Trophoblast cell (in vitro differentiated cells and primary cell): ENCODE measurements at regions not wholly inside any gene's neighbourhood (a gene's known extent, or its start where the extent isn't known, plus 50 kb on each side); places are given as distances from the start of the nearest gene placed in this dataset.

Source experiments
- DNase-seq, 2 donors: peaks; one replicate each; pipeline ENCODE4 v3.0.0-alpha.2; 2016
- H2AFZ ChIP-seq: 2 replicates; pipeline ENCODE4 v1.6.1; 2013; ENCODE audit warnings: low read length, moderate library complexity, mild to moderate bottlenecking; ENCODE audit not compliant: insufficient read depth, poor library complexity
- H2AK5ac ChIP-seq: 2 replicates; pipeline ENCODE4 v1.6.1; 2013; ENCODE audit warnings: mild to moderate bottlenecking, low read length
- H2BK120ac ChIP-seq: 2 replicates; pipeline ENCODE4 v1.6.1; 2013; ENCODE audit warnings: low read length, mild to moderate bottlenecking, moderate library complexity; ENCODE audit not compliant: insufficient read depth, poor library complexity
- H2BK12ac ChIP-seq: 2 replicates; pipeline ENCODE4 v1.6.1; 2013; ENCODE audit warnings: mild to moderate bottlenecking, low read length, moderate library complexity
- H2BK5ac ChIP-seq: 2 replicates; pipeline ENCODE4 v1.6.1; 2013; ENCODE audit warnings: low read length, low read depth, moderate library complexity, mild to moderate bottlenecking; ENCODE audit not compliant: poor library complexity
- H3K14ac ChIP-seq: 2 replicates; pipeline ENCODE4 v1.6.1; 2013; ENCODE audit warnings: mild to moderate bottlenecking, low read length
- H3K18ac ChIP-seq: 2 replicates; pipeline ENCODE4 v1.6.1; 2013; ENCODE audit warnings: mild to moderate bottlenecking, low read length
- H3K23ac ChIP-seq: 2 replicates; pipeline ENCODE4 v1.6.1; 2013; ENCODE audit warnings: low read length
- H3K27ac ChIP-seq: 2 replicates; pipeline ENCODE4 v1.5.1; 2013; ENCODE audit warnings: low read depth, mild to moderate bottlenecking, inconsistent platforms, low read length, moderate library complexity
- H3K27me3 ChIP-seq: 2 replicates; pipeline ENCODE4 v1.6.1; 2013; ENCODE audit warnings: inconsistent platforms, mild to moderate bottlenecking, low read length, moderate library complexity; ENCODE audit not compliant: insufficient read depth
- H3K36me3 ChIP-seq, 2 experiments: 1 replicate in 1 of 2; 2 replicates in 1 of 2; pipeline ENCODE4 v1.6.1; 2013; ENCODE audit warnings: low read length in 2 of 2, mild to moderate bottlenecking in 2 of 2, moderate library complexity in 1 of 2; ENCODE audit not compliant: insufficient read depth in 2 of 2, control insufficient read depth in 1 of 2
- H3K4ac ChIP-seq: 2 replicates; pipeline ENCODE4 v1.6.1; 2013; ENCODE audit warnings: low read depth, mild to moderate bottlenecking, low read length, moderate library complexity
- H3K4me1 ChIP-seq, 2 experiments: 1 replicate in 1 of 2; 2 replicates in 1 of 2; pipeline ENCODE4 v1.6.1; 2013; ENCODE audit warnings: low read length in 2 of 2, mild to moderate bottlenecking in 2 of 2, moderate library complexity in 1 of 2; ENCODE audit not compliant: insufficient read depth in 2 of 2, control insufficient read depth in 1 of 2
- H3K4me2 ChIP-seq: 2 replicates; pipeline ENCODE4 v1.6.1; 2013; ENCODE audit warnings: inconsistent platforms, mild to moderate bottlenecking, low read length, moderate library complexity
- H3K4me3 ChIP-seq: 2 replicates; pipeline ENCODE4 v1.5.1; 2013; ENCODE audit warnings: mild to moderate bottlenecking, low read depth, low read length, inconsistent platforms
- H3K79me1 ChIP-seq: one replicate; pipeline ENCODE4 v1.6.1; 2013; ENCODE audit warnings: low read length
- H3K79me2 ChIP-seq: 2 replicates; pipeline ENCODE4 v1.6.1; 2013; ENCODE audit warnings: low read length, mild to moderate bottlenecking; ENCODE audit not compliant: control insufficient read depth, insufficient read depth, poor library complexity
- H3K9ac ChIP-seq: 2 replicates; pipeline ENCODE4 v1.6.1; 2013; ENCODE audit warnings: mild to moderate bottlenecking, low read length
- H3K9me3 ChIP-seq: 2 replicates; pipeline ENCODE4 v1.6.1; 2013; ENCODE audit warnings: low read depth, mild to moderate bottlenecking, control low read depth, inconsistent platforms, low read length; ENCODE audit not compliant: insufficient read depth
- H4K12ac ChIP-seq: 2 replicates; pipeline ENCODE4 v1.6.1; 2013; ENCODE audit warnings: low read depth, mild to moderate bottlenecking, low read length, moderate library complexity
- H4K8ac ChIP-seq: 2 replicates; pipeline ENCODE4 v1.6.1; 2013; ENCODE audit warnings: low read depth, mild to moderate bottlenecking, low read length, moderate library complexity
- H4K91ac ChIP-seq: one replicate; pipeline ENCODE4 v1.6.1; 2013; ENCODE audit warnings: low read depth, mild to moderate bottlenecking, low read length, moderate library complexity
- WGBS: extraction: QIAGEN DNeasy Blood & Tissue Kit; methylation state at CpG from one replicate; pipeline ENCODE4 v1.1.7; 2013; ENCODE audit warnings: missing lambda C conversion rate; ENCODE audit not compliant: insufficient read length, insufficient coverage; ENCODE audit errors: extremely low coverage; 5-methylcytosine and 5-hydroxymethylcytosine counted together

GRCh38 chr22:47839595-47840227, 1077.3 kb downstream of the TBC1D22A start:
- H3K27me3 ChIP-seq = no peaks in the 10 kb centered on the region
- no peaks in the 10 kb centered on the region for H3K36me3 ChIP-seq
- no peak overlapping the region for H3K23ac ChIP-seq
- no peak overlapping the region for H4K91ac ChIP-seq
- no peak overlapping the region for H3K4me2 ChIP-seq
- no peak overlapping the region for H3K9ac ChIP-seq
- DNase-seq = no peak
- no peaks in the 10 kb centered on the region for H3K9me3 ChIP-seq
- H3K14ac ChIP-seq = no peak overlapping the region
- H3K79me2 ChIP-seq = no peaks in the 10 kb centered on the region
- no peak overlapping the region for H3K4ac ChIP-seq
- no peak overlapping the region for H2BK12ac ChIP-seq
- H3K18ac ChIP-seq = no peak overlapping the region
- no peak overlapping the region for H2AK5ac ChIP-seq
- H2BK120ac ChIP-seq = no peak overlapping the region
- H3K4me3 ChIP-seq = no peak overlapping the region
- no peak overlapping the region for H4K12ac ChIP-seq
- no peak overlapping the region for H2AFZ ChIP-seq
- no peak overlapping the region for H2BK5ac ChIP-seq
- no peaks in the 10 kb centered on the region for H3K79me1 ChIP-seq
- no peak overlapping the region for H3K27ac ChIP-seq
- H3K4me1 ChIP-seq = peaks cover 0 to 5% of the 10 kb centered on the region in 2 experiments
- no CpG with 5 or more reads among the region's 13 CpGs for WGBS
- no peak overlapping the region for H4K8ac ChIP-seq

- Histone ChIP-seq H3K23ac (no peak overlapping the region), H3K9ac (no peak overlapping the region), H3K79me2 (no peaks in the 10 kb centered on the region), H3K4me1 (peaks cover 0 to 5% of the 10 kb centered on the region in 2 experiments), H3K14ac (no peak overlapping the region), H3K18ac (no peak overlapping the region), H3K9me3 (peaks cover 6% of the 10 kb centered on the region), H2AK5ac (no peak overlapping the region), H3K27me3 (no peaks in the 10 kb centered on the region), H3K36me3 (no peaks in the 10 kb centered on the region), H2AFZ (no peak overlapping the region), H2BK120ac (no peak overlapping the region), H4K8ac (no peak overlapping the region), H4K12ac (no peak overlapping the region), H2BK5ac (no peak overlapping the region), H4K91ac (no peak overlapping the region), H3K27ac (no peak overlapping the region), H3K4ac (no peak overlapping the region), H3K4me2 (no peak overlapping the region), H2BK12ac (no peak overlapping the region), H3K79me1 (no peaks in the 10 kb centered on the region), H3K4me3 (no peak overlapping the region)
- DNase-seq = no peak
- WGBS = no CpG with 5 or more reads among the region's 3 CpGs
Observed at GRCh38 chr22:47837703-47838102, 1075.3 kb downstream of the TBC1D22A start.

DNA sequence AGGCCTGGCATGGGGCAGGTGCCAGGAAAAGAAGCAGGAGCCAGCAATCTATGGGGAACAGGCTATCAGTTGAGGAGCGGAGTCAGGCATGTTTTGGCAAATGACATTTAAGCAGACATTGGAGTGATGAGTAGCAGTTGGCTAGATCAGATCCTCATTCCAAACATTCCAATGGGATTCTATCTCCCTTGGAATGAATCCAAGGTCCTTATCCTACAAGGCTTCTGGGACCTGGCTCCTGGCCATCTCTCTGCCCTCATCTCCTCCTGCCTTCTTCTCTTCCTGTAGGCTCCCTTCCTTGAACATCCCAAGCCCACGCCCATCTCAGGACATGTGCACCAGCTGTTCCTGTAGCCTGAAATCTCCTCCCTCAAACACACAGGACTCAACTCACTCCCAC, 1074.5 kb downstream of the TBC1D22A start:
- Histone ChIP-seq H2BK12ac (no peak overlapping the region), H2AFZ (no peak overlapping the region), H3K36me3 (no peaks in the 10 kb centered on the region), H2AK5ac (no peak overlapping the region), H3K4me2 (no peak overlapping the region), H3K14ac (no peak overlapping the region), H3K9me3 (peaks cover 10% of the 10 kb centered on the region), H2BK120ac (no peak overlapping the region), H4K12ac (no peak overlapping the region), H3K4me3 (no peak overlapping the region), H3K18ac (no peak overlapping the region), H3K23ac (no peak overlapping the region), H4K91ac (no peak overlapping the region), H4K8ac (no peak overlapping the region), H3K4ac (no peak overlapping the region), H3K9ac (no peak overlapping the region), H3K27me3 (no peaks in the 10 kb centered on the region), H3K4me1 (peaks cover 0 to 5% of the 10 kb centered on the region in 2 experiments), H3K79me2 (no peaks in the 10 kb centered on the region), H2BK5ac (no peak overlapping the region), H3K79me1 (no peaks in the 10 kb centered on the region), H3K27ac (no peak overlapping the region)
- WGBS = no CpG with 5 or more reads among the region's 2 CpGs
- peak in 1 of 2 donors; percentile 2 for DNase-seq

GRCh38 chr22:47835726-47836125, 1073.3 kb downstream of the TBC1D22A start:
- Histone ChIP-seq H3K9me3 (peaks cover 10% of the 10 kb centered on the region), H2BK5ac (no peak overlapping the region), H2BK120ac (no peak overlapping the region), H3K4me1 (peaks cover 0 to 5% of the 10 kb centered on the region in 2 experiments), H3K36me3 (no peaks in the 10 kb centered on the region), H2AK5ac (no peak overlapping the region), H3K4ac (no peak overlapping the region), H3K14ac (no peak overlapping the region), H3K27ac (no peak overlapping the region), H2BK12ac (no peak overlapping the region), H3K79me1 (no peaks in the 10 kb centered on the region), H3K4me3 (no peak overlapping the region), H2AFZ (no peak overlapping the region), H4K8ac (no peak overlapping the region), H4K12ac (no peak overlapping the region), H3K23ac (no peak overlapping the region), H3K79me2 (no peaks in the 10 kb centered on the region), H3K27me3 (no peaks in the 10 kb centered on the region), H3K4me2 (no peak overlapping the region), H4K91ac (no peak overlapping the region), H3K9ac (no peak overlapping the region), H3K18ac (no peak overlapping the region)
- peak; percentile 33 to 56 for DNase-seq
- WGBS = no CpG with 5 or more reads among the region's 7 CpGs
